GM19397 (cell line): ENCODE measurements at regions not wholly inside any gene's neighbourhood (a gene's known extent, or its start where the extent isn't known, plus 50 kb on each side); places are given as distances from the start of the nearest gene placed in this dataset.
"Not testable (repeated sequence)": the region's sequence is repeated elsewhere in the genome, so short reads cannot be mapped to it uniquely, and the experiment has no call there.

ENCODE experiments used
- ATAC-seq: cut with Tn5 transposase; IDR thresholded peaks from one replicate; pipeline ENCODE4 v1.9.1; 2021; ENCODE audit warnings: mild to moderate bottlenecking, moderate library complexity; ENCODE audit not compliant: unreplicated experiment

DNA sequence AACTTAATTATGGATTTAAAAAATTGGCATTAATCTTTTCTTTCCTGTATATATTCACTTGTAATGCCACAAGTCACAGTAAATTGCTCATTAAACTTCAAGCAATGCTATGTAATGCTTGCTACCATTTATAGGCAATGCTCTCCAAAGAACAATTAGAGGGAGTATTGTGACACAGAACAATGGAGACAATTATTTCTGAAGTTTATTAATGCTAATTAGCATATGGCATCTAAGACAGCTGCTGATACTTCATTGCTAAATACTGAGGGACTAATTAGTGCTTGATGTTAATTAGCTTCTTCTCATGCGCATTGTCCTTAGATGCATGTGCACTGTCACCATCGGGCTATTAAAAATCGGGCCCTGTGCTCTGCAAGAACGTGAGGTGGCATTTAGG is 1012.8 kb downstream of the SOCS6 start:
- no peak for ATAC-seq

DNA sequence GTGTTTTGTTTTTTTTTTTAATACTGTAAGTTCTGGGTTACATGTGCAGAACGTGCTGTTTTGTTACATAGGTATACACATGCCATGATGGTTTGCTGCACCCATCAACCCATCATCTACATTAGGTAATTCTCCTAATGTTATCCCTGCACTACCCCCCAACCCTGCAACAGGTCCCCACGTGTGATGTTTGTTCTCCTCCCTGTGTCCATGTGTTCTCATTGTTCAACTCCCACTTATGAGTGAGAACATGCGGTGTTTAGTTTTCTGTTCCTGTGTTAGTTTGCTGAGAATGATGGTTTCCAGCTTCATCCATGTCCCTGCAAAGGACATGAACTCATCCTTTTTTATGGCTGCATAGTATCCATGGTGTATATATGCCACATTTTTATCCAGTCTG is 1005.4 kb downstream of the SOCS6 start:
- not testable (repeated sequence) for ATAC-seq

DNA sequence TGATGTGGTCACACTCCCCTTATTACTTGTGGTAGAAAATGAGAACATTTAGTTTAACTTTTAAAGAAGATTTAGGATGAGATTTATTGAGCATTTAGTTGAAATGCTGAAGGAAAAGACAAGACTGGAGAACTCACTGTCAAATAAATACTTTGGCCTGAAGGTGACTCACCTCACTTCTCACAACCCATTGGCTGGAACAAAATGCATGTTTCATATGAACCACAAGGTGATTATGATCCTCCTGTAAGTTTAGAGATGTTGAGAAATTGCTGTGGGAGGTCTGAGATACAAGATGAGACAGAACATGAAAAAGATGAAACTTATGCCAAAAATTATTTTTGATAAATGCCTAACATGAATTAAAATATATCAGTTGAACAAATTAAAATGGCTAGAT is 1004.5 kb downstream of the SOCS6 start:
- no peak for ATAC-seq

DNA sequence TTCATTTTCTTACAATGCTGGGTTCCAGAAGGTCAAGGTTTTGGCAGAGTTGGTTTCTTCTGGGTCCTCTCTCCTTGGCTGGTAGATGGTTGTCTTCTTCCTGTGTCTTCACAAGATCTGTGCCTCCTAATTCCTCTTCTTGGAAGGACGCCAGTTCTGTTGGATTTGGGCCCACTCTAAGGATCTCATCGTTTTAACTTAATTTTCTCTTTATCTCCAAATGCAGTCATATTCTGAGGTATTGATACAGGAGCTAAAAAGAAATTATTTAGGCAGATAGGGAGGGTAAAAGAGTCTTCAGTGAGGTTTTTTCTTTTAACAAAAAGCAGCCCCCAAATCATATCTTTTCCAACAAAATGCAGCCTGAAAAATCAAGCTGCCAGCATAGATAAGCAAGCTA is 998.4 kb downstream of the SOCS6 start:
- ATAC-seq = no peak

DNA sequence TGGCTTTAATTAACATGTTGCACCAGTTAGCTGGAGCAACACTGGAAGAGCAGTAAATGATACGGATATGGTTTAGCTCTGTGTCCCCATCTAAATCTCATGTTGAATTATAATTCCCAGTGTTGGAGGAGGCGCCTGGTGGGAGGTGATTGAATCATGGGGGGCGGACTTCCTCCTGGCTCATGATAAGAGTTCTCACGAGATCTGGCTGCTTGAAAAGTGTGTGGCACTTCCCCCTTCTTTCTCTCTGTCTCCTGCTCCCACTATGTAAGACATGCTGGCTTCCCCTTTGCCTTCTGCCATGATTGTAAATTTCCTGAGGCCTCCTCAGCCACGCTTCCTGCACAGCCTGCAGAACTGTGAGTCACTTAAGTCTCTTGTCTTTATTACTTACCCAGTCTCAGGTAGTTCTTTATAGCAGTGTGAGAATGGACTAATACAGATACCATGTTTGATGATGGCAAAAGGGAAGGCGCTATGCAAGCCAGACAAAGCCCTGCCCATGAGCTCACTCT is 963.6 kb downstream of the SOCS6 start:
- no peak for ATAC-seq

DNA sequence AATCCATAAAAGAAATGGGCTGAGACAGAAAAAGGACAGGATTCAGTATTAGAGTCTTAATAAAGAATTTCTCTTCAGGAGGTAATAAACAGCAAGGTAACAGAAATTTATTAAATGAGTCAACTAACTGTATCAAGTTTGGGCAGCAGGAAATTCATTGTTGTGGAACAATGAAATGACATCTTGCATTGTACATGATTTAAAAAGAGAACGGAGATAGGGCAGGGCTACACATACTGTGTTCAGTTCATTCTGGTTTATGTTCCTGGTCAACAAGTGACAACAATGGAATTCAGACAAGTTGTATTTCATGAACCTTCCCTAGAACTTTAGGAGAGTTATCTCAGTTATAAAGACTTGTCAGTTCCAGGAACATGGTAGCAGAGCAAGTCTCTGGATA is 961.3 kb downstream of the SOCS6 start:
- ATAC-seq = no peak

DNA sequence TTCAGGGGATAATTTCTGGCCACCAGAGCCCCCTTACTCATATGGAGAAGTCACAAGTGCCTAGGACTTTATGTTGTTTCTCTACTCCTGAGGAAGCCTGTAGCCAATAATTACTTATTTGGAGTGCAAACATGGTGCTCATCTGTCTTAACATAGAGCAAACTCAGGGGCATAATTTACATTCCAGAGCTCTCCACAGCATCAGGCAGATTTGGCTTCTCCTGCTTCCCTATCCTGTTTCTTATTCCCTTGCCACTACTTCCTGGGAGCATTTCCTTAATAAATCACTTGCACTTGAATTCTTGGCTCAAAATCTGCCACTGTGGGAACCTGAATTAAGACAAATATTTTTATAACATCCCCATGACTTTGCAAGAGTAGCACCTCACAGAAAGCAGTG is 960.9 kb downstream of the SOCS6 start:
- ATAC-seq = no peak

DNA sequence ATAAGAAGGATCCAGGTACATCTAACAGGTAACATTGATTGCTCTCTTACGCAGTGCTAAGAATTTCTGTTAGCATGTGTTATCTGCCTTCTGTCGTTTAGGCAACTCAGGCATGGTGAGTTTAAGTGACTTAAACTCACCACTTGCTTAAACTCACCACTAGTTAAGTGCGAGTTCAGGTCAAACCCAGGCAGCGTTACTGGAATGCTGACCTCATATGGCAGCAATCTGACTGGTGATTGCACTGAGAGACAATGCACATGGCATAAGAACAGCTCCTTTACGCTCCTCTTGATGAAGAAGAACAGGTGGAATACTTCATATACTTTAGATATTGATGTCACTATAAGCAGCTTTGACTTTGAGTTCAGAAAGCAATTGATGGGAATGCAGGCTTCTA is 954.1 kb downstream of the SOCS6 start:
- no peak for ATAC-seq

DNA sequence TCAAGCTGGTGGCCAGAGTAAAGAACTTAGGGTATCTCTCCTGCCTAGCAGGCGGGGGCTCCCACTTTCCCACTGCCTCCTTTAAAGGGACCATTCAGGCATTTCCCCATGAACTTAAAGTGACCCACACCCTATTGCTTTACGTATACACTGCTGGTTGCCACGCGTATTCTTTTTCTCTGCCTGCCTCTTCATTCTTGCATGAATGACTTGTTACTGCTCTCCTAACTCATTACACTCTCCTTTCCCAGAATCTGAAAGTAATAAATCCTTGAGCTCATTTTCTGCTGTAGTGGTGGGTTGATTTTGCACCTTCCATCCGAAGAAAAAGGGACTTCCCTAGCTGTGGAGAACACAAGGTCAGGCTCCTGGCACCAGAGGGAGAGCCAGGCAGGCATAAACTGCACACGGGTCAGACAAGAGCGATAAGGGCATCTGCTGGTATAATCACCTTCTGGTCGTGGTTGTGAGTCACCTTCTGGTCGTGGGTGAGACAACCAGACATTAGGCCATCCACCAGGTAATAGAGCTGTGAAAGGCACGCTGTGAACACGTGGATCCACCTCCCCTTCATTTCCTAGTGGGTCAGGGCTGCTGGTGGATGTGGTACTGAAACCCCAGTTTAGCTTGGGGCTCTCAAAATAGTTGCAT is 950.3 kb downstream of the SOCS6 start:
- no peak for ATAC-seq

DNA sequence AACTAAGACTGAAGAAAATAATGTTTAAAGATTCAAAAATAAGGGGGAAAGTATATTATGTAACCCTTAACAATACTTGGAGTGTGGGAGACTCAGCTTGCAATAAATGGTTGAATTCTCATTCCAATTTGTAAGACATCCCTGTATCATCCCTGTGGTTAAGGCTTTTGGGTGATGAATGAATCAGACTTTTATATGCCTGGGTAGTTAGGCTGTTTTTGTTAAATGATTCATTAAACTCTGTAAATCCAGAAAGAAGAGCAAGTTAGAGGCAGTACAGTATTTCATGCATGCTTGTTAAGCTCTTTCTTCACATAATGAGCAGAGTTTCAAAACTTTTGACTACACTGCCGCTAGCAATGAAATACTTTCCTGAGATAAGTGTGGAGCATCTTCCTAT is 948.8 kb downstream of the SOCS6 start:
- ATAC-seq = no peak

DNA sequence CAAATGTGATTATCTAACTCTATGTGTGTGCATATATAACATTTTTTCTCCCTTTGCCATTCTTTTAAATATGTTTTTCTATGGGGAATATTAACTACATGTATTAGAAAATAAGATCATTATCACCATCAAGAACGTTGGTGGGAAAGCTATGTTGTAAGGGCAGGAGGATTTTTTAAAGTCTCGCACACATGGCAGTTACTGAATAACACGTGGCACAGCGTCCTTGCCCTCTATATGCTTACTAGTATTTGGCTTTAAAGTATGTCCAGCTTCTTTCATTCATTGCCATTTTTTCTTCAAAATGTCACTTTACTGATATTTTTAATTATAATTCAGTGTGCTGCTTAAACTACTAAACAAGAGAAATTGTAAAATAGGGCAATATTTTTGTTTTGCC is 944.3 kb downstream of the SOCS6 start:
- ATAC-seq = no peak

DNA sequence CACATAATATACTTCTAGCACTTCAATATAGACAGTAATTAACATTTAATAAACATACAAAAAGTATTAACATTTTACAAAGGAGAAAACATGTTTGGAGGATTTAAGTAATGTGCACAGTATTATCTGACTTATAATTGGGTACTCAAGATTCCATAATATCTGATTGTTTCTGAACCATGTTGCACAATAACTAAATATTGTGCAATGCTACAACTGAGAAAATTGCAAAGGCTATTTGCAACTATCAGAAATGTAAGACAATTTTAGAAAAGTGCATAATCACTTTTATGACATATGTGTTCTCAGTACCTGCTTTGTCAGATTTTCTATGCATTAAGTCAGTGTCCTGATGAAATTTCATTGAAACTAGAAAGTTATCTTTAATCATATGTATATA is 934.6 kb downstream of the SOCS6 start:
- no peak for ATAC-seq

DNA sequence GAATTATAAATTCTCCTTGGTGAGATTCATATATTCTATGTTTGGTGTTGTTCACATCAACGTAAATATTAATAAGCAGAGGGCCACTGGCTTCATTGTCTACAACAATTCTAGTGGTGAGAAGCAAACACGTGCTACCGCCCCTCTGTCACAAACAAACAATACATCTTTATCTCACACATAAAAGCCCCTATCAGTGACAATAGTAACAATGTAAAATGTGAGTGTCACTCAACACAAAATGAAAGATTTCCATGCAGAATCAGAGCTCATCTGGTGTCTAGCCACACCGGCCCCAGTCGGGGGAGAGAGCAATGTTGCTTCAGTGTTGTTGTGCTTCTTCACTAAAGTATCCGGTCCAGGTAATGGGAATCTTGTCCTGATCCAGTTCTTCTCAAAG is 932.6 kb downstream of the SOCS6 start:
- no peak for ATAC-seq

DNA sequence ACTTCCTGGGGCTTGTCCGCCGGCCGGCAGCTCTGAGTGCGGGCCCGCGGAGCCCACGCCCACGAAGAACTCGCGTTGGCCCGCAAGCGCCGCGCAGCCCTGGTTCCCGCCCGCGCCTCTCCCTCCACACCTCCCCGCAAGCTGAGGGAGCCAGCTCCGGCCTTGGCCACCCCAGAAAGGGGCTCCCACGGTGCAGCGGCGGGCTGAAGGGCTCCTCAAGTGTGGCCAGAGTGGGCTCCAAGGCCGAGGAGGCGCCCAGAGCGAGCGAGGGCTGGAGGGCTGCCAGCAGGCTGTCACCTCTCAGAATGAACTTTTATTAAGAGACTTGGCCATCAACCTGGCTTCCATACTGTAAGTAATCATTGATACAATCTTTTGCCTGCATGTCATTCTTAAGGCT is 923.9 kb downstream of the SOCS6 start:
- ATAC-seq = not testable (repeated sequence)

DNA sequence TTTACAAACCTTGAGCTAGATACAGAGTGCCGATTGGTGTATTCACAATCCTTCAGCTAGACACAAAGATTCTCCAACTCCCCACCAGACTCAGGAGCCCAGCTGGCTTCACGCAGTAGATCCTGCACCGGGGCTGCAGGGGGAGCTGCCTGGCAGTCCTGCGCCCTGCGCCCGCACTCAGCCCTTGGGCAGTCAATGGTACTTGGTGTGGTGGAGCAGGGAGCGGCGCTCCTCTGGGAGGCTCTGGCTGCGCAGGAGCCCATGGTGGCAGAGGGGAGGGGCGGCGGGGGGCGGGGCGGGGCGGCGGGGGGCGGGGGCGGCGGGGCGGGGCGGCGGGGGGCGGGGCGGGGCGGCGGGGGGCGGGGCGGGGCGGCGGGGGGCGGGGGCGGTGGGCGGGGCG is 923.4 kb downstream of the SOCS6 start:
- no peak for ATAC-seq

DNA sequence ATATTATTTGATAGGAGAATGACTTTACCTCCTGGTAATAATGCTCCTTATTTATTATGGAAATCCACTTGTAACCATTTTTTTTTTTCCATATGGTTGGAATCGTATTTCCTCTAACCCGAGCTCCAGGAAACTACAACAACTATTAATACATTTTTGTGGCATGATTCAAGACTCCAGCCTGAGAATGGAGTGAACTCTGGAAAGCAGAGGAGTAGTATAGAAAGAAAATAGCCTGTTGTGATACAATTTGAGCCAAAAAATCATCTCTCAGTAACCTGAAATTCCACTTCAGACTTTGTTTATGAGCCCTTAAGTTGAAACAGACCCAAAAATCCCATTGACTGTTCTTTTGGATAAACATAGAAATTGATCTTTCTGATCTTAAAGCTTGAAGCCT is 921.1 kb downstream of the SOCS6 start:
- no peak for ATAC-seq

DNA sequence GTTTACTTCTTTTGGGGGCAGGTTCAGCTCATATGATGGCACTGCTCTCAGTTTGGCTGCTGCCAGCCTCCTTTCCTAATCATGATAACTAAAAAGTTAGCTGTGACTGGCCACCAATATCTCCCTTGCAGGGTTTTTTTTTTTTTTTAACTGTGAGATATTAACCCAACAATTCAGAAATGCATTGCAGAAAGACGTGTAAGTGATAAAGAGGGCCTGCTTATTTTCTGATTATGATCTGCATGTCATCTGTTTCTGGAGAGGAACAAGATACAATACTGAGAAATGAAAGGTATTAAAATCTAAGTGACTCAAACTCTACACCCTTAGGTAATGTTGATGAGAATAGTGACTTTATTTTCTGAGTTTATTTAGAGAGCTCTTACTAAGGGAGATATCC is 905.6 kb downstream of the SOCS6 start:
- no peak for ATAC-seq

DNA sequence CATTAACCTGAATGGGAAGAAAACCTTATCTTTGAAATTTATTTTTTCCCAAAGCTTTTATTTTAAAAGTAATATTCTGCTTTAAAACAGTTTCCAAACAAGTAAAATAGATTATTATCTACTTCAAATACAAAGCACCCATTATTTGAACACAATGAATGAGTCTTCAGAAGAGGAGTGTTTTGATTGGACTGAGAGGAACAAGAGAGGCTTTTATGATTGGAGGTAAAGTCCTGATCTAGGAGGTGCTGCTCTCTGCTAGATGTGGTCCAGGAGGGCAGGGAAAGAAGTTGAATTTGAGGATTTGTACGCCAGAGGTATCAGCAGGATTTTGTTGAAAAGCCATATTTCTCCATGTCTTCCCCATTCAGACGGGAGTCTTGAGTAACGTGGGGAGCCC is 900.7 kb downstream of the SOCS6 start:
- no peak for ATAC-seq

DNA sequence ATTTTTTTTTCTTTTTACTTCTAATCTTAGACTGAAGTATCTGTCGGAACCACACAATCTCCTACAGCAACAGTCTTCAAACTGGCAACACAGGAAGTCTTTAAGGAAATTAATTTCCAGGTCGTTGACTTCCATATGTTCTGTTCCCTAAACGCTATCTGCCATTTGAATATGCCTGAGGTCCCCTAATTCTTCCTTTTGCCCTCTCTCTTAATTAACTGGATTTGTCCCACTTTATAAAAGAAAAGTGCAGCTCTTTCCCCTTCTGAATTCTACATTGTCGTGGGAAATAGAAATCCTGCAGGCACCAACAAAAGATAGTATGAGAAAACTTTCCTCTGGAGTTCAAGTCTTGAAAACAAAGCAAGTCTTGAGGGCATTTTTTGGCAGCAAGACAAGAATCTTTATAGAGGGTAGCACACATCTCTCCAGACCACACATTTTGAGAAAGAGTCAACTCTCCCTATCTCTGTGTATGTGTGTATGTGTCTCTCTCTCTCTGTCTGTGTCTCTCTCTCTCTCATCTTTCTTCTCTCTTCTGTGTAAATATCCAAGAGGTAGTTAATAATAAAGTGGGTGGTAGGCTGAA is 879.8 kb downstream of the SOCS6 start:
- no peak for ATAC-seq

DNA sequence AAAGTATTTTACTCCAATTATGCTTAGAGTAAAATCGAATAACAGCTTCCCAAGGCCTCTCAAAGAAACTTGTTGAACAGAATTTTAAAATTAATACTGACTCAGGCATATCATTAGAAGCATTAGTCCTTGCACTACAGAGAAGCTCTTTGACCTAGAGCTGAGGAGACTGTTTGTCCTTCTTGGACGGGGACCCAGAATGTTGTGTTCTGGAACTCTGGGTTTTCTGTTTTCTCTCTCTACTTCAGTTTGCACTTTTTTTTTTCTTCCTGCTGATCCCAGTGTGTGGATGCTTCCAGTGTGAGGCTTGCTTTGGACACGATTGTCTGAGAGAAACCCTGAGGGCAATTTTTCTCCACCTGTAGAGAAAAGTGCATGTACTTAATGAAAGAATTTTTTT is 847.6 kb downstream of the SOCS6 start:
- no peak for ATAC-seq

DNA sequence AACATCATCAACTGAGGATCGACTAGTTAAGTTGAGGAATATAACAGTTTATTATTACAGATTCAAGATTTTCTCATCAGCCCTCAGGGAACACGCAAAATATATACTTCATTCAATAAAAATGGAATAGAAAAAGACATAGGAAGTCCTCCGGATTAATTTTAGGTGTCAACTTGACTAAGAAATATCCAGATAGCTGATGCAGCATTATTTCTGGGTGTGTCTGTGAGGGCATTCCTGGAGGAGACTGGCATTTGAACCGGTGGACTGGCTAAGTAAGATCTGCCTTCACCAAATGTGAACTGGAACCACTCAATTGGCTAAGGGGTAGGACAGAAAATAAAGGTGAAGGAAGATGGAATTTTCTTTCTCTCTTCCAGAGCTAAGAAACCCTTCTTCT is 845.3 kb downstream of the SOCS6 start:
- ATAC-seq = no peak

DNA sequence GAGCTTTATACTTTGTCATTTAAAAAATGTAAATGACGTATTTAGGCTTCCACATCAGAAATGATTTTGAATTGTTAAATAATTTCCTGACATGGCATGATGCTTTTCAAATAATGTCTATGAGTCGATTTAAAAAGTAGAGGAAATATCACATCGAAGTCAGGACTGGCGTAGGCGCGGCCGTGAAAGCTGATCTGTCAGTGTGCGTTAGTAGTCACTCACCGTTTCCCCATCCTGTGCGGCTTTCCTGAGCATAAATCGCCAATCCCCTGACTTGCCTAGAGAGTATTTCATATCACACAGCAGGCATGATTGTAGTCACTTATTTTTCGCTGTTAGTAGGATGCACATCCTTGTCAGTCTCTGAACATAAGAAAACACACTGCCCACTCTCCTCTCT is 843.1 kb downstream of the SOCS6 start:
- ATAC-seq = no peak

DNA sequence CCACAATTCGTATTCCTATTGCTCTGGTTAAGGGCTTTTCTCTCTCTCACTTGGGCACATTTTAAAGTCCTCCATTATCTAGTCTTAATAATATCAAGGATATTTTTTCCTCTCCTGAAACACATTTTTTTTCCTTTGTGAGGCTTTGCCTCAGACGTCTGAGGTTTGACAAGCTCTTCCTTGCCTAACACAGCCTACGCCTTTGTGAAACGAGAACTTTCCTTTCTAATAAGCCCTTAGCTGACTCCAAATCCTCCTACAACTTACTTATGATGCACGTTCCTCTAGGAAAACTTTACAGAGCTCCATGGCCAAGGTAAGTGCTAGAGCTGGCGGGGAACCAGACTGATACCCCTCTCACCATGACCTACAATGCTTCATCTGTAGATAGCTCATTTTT is 841.5 kb downstream of the SOCS6 start:
- ATAC-seq = no peak
